ENCODE measurements at regions not wholly inside any gene's neighbourhood (a gene's known extent, or its start where the extent isn't known, plus 50 kb on each side); places are given as distances from the start of the nearest gene placed in this dataset.

DNA sequence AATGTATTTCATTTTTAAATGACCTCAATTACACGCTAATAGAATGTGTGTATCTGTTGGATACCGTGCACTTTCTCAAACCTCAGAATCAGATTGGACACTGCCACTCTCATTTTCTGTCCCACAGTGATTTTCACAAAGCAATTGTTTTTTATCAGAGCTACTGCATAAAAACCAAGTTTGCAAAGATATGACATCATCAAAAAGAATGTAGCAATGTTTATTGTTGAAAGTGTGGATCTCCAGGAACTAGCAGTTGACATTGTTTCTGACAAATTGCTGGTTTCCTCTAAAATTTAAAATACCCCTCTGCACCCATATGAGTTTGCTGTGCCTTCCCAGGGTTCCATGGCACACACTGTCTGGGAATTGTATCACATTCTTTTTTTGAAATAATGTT, 362.7 kb upstream of the DDI1 start:
- no peak for DNase-seq

GRCh38 chr11:103676413-103676812, 360.0 kb upstream of the DDI1 start:
- DNase-seq = no peak

DNA sequence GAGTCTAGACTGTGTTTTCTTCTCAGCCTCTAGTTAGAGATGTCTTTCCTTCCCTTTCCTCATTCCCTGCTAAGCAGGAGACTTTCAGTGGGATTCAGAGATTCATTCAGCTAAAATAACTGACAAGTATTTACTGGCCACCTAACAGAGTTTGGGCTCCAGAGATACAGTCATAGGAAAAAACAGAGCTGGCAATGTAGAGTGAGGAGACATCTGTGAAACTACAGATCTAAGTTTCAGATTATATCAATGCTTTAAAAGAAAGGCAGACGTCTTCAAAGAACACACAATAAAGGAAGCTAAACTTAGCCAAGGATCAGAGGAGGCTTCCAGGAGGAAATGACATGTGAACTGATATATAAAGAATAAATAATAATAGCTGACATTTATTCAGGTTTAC, 355.6 kb upstream of the DDI1 start:
- DNase-seq = no peak

GRCh38 chr11:103681855-103682254, 354.6 kb upstream of the DDI1 start:
- no peak for DNase-seq

- DNase-seq = peak; percentile 19
These were observed 353.9 kb upstream of the DDI1 start for GRCh38 chr11:103682318-103683184.

- no peak for DNase-seq
These were observed 352.9 kb upstream of the DDI1 start for GRCh38 chr11:103683576-103683975.

DNA sequence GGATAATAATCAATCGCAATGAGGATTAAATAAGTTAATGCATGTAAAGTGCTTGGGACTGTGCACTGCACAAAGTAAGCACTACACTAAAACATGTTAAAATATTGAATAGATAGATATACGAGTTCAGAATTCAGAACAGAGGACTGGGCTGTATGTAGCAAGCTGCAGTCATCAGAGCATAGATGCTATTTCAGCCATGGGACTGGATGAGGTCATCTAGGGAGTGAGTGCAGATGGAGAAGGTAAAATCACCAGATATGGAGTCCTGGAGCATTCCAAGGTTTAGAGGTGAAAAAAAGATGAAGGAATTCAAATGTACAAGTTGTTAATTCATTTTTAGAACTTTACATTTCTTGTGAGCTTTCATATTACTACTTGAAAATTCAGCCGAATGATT, 347.5 kb upstream of the DDI1 start:
- no peak for DNase-seq

DNA sequence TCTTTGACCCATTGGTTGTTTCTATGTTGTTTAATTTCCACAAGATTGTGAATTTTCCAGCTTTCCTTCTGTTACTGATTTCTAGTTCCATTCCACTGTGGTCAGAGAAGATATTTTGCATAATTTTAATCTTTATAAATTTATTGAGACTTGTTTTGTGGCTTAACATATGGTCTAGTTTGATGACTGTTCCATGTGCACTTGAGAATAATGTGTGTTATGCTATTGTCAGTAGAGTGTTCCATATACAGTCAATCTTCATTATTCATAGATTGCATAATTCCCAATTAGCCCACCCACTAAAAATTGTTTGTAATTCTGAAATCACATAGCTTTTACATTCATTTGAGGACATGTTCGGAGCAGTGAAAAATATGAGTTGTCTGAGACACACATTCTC, 346.1 kb upstream of the DDI1 start:
- no peak for DNase-seq

DNA sequence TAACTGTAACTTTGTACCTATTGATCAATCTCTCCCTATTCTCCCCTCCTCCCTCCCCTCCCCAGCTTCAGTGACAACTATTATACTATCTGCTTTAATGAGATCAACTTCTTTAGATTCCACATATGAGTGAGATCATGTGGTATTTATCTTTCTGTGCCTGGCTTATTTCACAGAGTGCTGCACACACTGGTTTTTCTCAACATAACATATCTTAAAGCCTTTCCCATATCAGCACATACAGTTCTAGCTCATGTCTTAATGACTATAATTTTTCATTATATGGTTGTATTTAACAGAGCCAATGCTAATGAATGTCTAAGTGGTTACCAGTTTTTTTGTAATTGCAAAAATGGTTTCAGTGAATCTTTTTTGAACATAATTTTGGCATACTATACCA, 340.3 kb upstream of the DDI1 start:
- no peak for DNase-seq

- no peak for DNase-seq
These were observed 337.2 kb upstream of the DDI1 start for GRCh38 chr11:103699216-103699615.

- no peak for DNase-seq
These were observed 336.8 kb upstream of the DDI1 start for GRCh38 chr11:103699656-103700055.

GRCh38 chr11:103700622-103701021, 335.8 kb upstream of the DDI1 start:
- DNase-seq = no peak

DNA sequence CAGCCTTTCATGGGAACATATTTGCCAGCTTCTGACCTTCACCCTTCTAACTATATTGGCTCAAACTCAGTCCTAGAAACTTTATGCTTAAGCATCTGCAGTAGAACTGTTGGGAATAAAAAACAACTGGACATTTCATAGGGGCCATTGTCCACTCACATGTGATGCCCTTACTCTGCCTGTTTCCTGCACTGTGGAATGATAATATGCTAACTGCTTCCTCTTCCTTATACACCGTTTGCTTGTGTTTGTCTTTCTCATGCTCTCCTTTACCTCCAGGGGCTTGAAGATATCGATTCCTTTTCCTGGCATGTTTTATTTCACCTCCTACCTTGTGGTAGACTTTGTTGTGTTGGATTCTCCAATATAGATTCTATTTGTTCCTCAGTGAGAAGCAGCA, 333.0 kb upstream of the DDI1 start:
- no peak for DNase-seq

- no peak for DNase-seq
These were observed 332.5 kb upstream of the DDI1 start for GRCh38 chr11:103703954-103704353.

DNA sequence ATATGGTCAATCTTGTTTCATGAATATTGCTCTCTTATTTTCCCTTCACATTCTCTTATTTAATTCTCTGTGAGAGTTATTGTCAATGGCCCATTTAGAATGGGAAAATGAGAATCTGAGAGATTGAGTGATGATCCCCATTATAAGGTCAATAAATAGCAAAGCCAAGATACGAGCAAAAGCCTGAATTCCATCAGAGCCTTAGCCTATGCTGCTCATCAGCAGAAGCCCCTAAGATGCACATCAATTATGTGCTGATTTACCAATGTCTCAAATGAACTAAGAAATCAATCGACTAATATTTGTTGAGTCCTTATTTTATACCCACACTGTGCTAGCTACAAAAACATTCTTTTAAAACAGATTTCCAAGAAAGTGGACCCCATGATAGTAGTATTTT, 330.8 kb upstream of the DDI1 start:
- no peak for DNase-seq

DNA sequence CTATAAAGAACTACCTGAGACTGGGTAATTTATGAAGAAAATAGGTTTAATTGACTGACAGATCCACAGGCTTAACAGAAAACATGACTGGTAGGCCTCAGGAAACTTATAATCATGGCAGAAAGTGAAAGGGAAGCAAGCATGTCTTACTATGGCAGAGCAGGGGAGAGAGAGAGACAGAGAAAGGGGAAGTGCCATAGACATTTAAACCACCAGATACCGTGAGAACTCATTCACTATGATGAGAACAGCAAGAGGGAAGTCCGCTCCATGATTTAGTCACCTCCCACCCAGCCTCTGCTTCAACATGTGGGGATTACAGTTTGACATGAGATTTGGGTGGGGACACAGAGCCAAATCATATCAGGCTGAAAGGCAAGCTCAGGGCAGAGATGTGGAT, 327.1 kb upstream of the DDI1 start:
- DNase-seq = no peak

DNA sequence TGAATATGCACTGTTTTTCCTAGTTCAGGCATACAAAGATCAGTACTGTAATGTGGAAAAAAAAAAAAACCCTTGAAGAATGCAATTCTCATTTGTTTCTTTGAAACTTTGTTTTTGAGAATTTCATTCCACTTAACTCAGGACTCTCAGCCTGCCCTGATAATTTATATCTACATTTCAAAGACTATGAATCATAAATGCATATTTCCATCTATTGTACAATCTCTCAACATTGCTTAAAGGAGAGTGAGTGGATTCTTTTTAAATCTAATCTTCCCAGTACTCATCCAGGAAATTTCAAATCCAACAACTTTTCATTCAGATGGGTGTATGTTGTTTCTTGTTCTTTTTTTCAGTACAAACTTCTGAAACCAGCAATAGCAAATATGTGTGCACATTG, 322.2 kb upstream of the DDI1 start:
- no peak for DNase-seq

GRCh38 chr11:103716363-103716762, 320.1 kb upstream of the DDI1 start:
- DNase-seq = no peak

GRCh38 chr11:103727262-103727661, 309.2 kb upstream of the DDI1 start:
- no peak for DNase-seq

DNA sequence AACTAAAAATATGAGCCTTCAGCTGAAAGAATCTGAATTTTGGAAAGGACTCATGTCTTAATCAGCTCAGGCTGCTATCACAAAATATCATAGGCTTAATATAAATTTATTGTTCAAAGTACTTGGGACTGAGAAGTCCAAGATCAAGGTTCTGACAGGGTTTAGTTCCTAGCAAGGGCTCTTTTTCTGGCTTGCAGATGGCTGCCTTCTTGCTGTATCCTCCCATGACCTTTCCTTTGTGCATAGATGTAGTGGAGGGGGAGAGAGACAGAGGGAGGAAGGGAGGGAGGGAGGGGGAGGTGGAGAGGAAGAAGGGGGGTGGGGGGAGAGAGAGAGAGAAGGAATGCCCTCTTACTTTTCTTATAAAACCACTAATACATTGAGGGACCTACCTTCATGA, 306.8 kb upstream of the DDI1 start:
- no peak for DNase-seq

- no peak for DNase-seq
These were observed 306.1 kb upstream of the DDI1 start for GRCh38 chr11:103730131-103730940.

DNA sequence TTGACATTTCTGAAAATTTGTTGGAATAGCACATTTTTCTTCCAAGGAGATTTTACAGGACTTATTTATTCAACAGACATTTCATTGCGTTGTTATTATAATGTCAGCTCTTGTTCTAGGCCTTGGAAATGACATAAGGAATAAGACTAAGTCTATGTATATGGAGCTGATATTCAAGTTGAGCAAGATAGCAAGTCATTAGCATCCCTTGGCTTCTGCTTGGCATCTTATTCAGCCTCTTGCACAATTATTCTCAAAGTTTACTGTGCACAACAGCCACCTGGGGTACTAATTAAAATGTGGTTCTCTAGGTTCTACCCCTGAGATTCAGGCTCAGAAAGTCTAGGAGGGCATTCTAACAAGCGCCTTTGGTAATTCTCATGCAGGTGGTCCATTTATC, 304.8 kb upstream of the DDI1 start:
- no peak for DNase-seq

DNA sequence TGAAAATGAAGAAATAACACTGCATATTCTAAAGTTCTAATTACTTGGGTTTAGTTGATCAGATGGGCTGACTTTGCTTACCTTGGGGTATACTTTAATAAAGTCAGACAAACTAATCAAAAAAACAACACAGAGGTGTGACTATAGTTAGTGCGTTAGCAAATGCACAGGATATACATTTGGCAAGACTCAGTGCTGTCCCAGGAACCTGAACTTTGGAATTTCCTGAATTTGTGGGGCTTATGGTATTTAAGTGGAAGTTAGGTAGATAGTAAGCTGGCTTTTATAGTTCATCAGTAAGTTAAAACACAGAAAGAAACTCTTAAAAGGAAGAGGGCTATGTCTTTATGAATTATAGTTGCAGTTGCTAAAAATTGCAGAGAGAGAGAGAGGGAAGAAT, 302.6 kb upstream of the DDI1 start:
- DNase-seq = no peak

DNA sequence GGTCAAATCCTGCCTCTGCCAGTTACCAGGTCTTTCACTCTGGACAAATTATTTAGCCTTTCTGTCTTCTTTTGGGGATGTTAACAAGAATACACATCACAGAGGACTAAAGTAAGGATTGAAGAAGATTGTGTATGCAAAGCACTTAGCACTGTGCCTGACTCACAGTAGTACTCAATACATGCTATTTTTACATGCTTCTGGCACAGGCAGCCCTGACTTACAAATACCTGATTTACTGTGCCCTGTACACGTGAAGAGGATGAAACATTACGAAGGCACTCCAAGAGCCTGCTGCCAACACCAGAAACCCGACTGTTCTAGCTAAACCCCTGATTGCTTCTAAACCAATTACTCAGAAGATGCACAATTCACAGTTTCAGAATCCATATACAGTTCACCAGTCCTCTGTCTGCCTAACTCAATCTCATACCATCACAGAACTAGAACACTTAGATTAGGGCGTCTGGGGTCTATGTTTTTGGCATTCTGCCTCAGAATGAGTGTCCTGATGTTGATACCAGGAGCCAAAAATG, 300.9 kb upstream of the DDI1 start:
- DNase-seq = no peak

All from NCI-H1417 treated with DMSO at 0.1 percent for 48 hours (cell line).